Lower lobe of right lung (tissue), 2 donors: ENCODE measurements at regions not wholly inside any gene's neighbourhood (a gene's known extent, or its start where the extent isn't known, plus 50 kb on each side); places are given as distances from the start of the nearest gene placed in this dataset.

Source experiments
- ATAC-seq, 2 donors: fragments of 200-7000 bp; cut with Tn5 transposase; one replicate each; pipeline ENCODE4 v1.9.1; 2020 to 2022; ENCODE audit warnings: mild to moderate bottlenecking in 2 of 2, moderate library complexity in 2 of 2
- DNase-seq: peaks from one replicate; pipeline ENCODE4 v3.0.0-alpha.2; 2020
- H3K27ac ChIP-seq: fragments of 200-600 bp; one replicate; pipeline ENCODE4 v1.8.0; 2022
- H3K27me3 ChIP-seq: fragments of 200-600 bp; one replicate; pipeline ENCODE4 v1.8.0; 2022; ENCODE audit warnings: low read depth
- H3K36me3 ChIP-seq: fragments of 200-600 bp; one replicate; pipeline ENCODE4 v1.8.0; 2022; ENCODE audit warnings: mild to moderate bottlenecking
- H3K4me1 ChIP-seq: fragments of 200-600 bp; one replicate; pipeline ENCODE4 v1.8.0; 2022
- H3K4me3 ChIP-seq: fragments of 200-600 bp; one replicate; pipeline ENCODE4 v1.8.0; 2022; ENCODE audit warnings: mild to moderate bottlenecking
- H3K9me3 ChIP-seq: fragments of 200-600 bp; one replicate; pipeline ENCODE4 v1.8.0; 2022
- CTCF ChIP-seq: fragments of 200-600 bp; IDR thresholded peaks from one replicate; pipeline ENCODE4 v1.8.0; 2022; ENCODE audit warnings: antibody characterized with exemption, mild to moderate bottlenecking
- intact Hi-C: fragments of 100-400 bp; cut with DNase I; formaldehyde crosslinking; loops from one replicate; pipeline ENCODE4 v1.11.0; 2022
- donor health status: DM: no; HTN: yes; CAD: no; lungs with severe emphysema.

- DNase-seq = no peak
- intact Hi-C loops = no loop called here
- no peak overlapping the region for H3K4me3 ChIP-seq
Observed at GRCh38 chrX:33989936-33990335, 142.2 kb downstream of the FAM47A start.

GRCh38 chrX:33987458-33987857 lies 144.7 kb downstream of the FAM47A start:
- H3K4me1 ChIP-seq = no peaks in the 10 kb centered on the region
- DNase-seq = no peak
- intact Hi-C loops = no loop called here

More at GRCh38 chrX:33989936-33990335, 142.2 kb downstream of the FAM47A start:
- no peak for TF ChIP-seq CTCF
- H3K27me3 ChIP-seq = no peaks in the 10 kb centered on the region
- H3K36me3 ChIP-seq = no peaks in the 10 kb centered on the region
- no peaks in the 10 kb centered on the region for H3K9me3 ChIP-seq
- H3K4me1 ChIP-seq = no peaks in the 10 kb centered on the region
- ATAC-seq = no peak
- H3K27ac ChIP-seq = no peak overlapping the region

GRCh38 chrX:33974676-33975075 lies 157.4 kb downstream of the FAM47A start:
- Histone ChIP-seq H3K27me3 (no peaks in the 10 kb centered on the region), H3K36me3 (no peaks in the 10 kb centered on the region), H3K9me3 (no peaks in the 10 kb centered on the region), H3K27ac (no peak overlapping the region), H3K4me1 (no peaks in the 10 kb centered on the region), H3K4me3 (no peak overlapping the region)
- no peak for ATAC-seq
- no peak for TF ChIP-seq CTCF
- intact Hi-C loops = no loop called here
- no peak for DNase-seq

More at GRCh38 chrX:33987458-33987857, 144.7 kb downstream of the FAM47A start:
- Histone ChIP-seq H3K4me3 (no peak overlapping the region), H3K27me3 (no peaks in the 10 kb centered on the region), H3K36me3 (no peaks in the 10 kb centered on the region), H3K9me3 (no peaks in the 10 kb centered on the region), H3K27ac (no peak overlapping the region)
- TF ChIP-seq CTCF = no peak
- no peak for ATAC-seq

GRCh38 chrX:33970028-33970967 lies 161.8 kb downstream of the FAM47A start:
- Histone ChIP-seq H3K27me3 (no peaks in the 10 kb centered on the region), H3K36me3 (no peaks in the 10 kb centered on the region), H3K4me1 (no peaks in the 10 kb centered on the region), H3K27ac (no peak overlapping the region), H3K4me3 (no peak overlapping the region), H3K9me3 (no peaks in the 10 kb centered on the region)
- DNase-seq (no peak), ATAC-seq (no peak)
- intact Hi-C loops = no loop called here
- no peak for TF ChIP-seq CTCF

- Histone ChIP-seq H3K4me1 (no peaks in the 10 kb centered on the region), H3K9me3 (no peaks in the 10 kb centered on the region), H3K27me3 (no peaks in the 10 kb centered on the region), H3K4me3 (no peak overlapping the region), H3K27ac (no peak overlapping the region), H3K36me3 (no peaks in the 10 kb centered on the region)
- TF ChIP-seq CTCF = no peak
- no peak for ATAC-seq
- intact Hi-C loops = no loop called here
- DNase-seq = no peak
Observed at GRCh38 chrX:33969105-33969504, 163.0 kb downstream of the FAM47A start.
